ENCODE measurements at regions not wholly inside any gene's neighbourhood (a gene's known extent, or its start where the extent isn't known, plus 50 kb on each side); places are given as distances from the start of the nearest gene placed in this dataset.

DNA sequence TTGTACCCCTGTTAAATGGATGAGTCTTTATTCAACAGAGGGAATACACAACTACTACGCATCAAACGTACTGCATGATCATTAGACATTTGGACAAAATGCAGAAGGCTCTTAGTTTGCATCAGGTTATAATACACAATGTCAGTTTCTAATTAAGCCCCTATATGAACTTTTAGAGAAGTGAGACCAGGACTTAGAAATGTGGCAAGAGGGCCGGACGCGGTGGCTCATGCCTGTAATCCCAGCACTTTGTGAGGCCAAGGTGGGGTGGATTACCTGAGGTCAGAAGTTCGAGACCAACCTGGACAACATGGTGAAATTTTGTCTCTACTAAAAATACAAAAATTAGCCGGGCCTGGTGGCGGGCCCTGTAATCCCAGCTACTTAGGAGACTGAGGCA, 76.3 kb upstream of the MGMT start:
- Histone ChIP-seq H3K27ac (ENCODE audit: extremely low read depth, low read depth, low read length) (no peak overlapping the region), H3K4me3 (no peak overlapping the region), H3K9me3 (replicated peaks; ENCODE audit: control insufficient read depth, insufficient read depth, low read depth, low read length) (no peaks in the 10 kb centered on the region), H3K36me3 (ENCODE audit: control insufficient read depth, insufficient read depth, low read length) (no peaks in the 10 kb centered on the region), H3K27me3 (ENCODE audit: control insufficient read depth in 2 of 2, insufficient read depth in 2 of 2, low read length in 2 of 2) (peaks cover 0 to 17% of the 10 kb centered on the region in 2 experiments; a peak in 3 of 5 replicates), H3K4me2 (ENCODE audit: insufficient read depth, low read length) (no peak overlapping the region), H3K79me2 (ENCODE audit: control insufficient read depth, insufficient read depth, low read length) (no peaks in the 10 kb centered on the region), H3K4me1 (replicated peaks in 1 of 2; ENCODE audit: control insufficient read depth in 2 of 2, insufficient read depth in 2 of 2, low read length in 2 of 2) (no peaks in the 10 kb centered on the region), H4K20me1 (replicated peaks; ENCODE audit: control insufficient read depth, insufficient read depth, low read length) (no peaks in the 10 kb centered on the region), H3K9me1 (ENCODE audit: control insufficient read depth, insufficient read depth, low read length) (no peaks in the 10 kb centered on the region), H3K9ac (ENCODE audit: insufficient read depth in 1 of 2, low read depth in 2 of 2, low read length in 2 of 2) (no peak overlapping the region), H2AFZ (ENCODE audit: low read depth, low read length) (no peak overlapping the region)
- intact Hi-C loops (cut with micrococcal nuclease) (no loop called here), in situ Hi-C loops (cut with MboI) (no loop called here)
- WGBS (ENCODE audit: insufficient coverage, low coverage, missing lambda C conversion rate): 0% methylated on average over 5 of the region's 8 CpGs
- TF ChIP-seq, protein P1, sequence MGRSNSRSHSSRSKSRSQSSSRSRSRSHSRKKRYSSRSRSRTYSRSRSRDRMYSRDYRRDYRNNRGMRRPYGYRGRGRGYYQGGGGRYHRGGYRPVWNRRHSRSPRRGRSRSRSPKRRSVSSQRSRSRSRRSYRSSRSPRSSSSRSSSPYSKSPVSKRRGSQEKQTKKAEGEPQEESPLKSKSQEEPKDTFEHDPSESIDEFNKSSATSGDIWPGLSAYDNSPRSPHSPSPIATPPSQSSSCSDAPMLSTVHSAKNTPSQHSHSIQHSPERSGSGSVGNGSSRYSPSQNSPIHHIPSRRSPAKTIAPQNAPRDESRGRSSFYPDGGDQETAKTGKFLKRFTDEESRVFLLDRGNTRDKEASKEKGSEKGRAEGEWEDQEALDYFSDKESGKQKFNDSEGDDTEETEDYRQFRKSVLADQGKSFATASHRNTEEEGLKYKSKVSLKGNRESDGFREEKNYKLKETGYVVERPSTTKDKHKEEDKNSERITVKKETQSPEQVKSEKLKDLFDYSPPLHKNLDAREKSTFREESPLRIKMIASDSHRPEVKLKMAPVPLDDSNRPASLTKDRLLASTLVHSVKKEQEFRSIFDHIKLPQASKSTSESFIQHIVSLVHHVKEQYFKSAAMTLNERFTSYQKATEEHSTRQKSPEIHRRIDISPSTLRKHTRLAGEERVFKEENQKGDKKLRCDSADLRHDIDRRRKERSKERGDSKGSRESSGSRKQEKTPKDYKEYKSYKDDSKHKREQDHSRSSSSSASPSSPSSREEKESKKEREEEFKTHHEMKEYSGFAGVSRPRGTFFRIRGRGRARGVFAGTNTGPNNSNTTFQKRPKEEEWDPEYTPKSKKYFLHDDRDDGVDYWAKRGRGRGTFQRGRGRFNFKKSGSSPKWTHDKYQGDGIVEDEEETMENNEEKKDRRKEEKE (IDR thresholded peaks at IDR 0.05; ENCODE audit: borderline replicate concordance in 1 of 2, control insufficient read depth in 1 of 2, low read depth in 2 of 2, low read length in 1 of 2): no peak
- TF ChIP-seq ATF7 (IDR thresholded peaks at IDR 0.05): no peak
- no peak for TF ChIP-seq ZNF77 (CRISPR knock-in tag; IDR thresholded peaks at IDR 0.05)
- no peak for TF ChIP-seq RBBP5 (IDR thresholded peaks at IDR 0.05; ENCODE audit: borderline replicate concordance, insufficient read depth, low read length, poor library complexity, severe bottlenecking)
- TF ChIP-seq ZNF12 (CRISPR knock-in tag; IDR thresholded peaks at IDR 0.05): no peak
- no peak for TF ChIP-seq HNRNPH1 (optimal IDR thresholded peaks at IDR 0.05; ENCODE audit: low read depth, low read length)
- TF ChIP-seq, protein P2, sequence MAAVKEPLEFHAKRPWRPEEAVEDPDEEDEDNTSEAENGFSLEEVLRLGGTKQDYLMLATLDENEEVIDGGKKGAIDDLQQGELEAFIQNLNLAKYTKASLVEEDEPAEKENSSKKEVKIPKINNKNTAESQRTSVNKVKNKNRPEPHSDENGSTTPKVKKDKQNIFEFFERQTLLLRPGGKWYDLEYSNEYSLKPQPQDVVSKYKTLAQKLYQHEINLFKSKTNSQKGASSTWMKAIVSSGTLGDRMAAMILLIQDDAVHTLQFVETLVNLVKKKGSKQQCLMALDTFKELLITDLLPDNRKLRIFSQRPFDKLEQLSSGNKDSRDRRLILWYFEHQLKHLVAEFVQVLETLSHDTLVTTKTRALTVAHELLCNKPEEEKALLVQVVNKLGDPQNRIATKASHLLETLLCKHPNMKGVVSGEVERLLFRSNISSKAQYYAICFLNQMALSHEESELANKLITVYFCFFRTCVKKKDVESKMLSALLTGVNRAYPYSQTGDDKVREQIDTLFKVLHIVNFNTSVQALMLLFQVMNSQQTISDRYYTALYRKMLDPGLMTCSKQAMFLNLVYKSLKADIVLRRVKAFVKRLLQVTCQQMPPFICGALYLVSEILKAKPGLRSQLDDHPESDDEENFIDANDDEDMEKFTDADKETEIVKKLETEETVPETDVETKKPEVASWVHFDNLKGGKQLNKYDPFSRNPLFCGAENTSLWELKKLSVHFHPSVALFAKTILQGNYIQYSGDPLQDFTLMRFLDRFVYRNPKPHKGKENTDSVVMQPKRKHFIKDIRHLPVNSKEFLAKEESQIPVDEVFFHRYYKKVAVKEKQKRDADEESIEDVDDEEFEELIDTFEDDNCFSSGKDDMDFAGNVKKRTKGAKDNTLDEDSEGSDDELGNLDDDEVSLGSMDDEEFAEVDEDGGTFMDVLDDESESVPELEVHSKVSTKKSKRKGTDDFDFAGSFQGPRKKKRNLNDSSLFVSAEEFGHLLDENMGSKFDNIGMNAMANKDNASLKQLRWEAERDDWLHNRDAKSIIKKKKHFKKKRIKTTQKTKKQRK (IDR thresholded peaks at IDR 0.05; ENCODE audit: borderline replicate concordance, low read depth, low read length): no peak
- DNase-seq (ENCODE audit: extremely low read depth in 1 of 4, low spot score in 3 of 4): no peak
- ChIA-PET CTCF (ENCODE audit: low intra/inter-chr PET ratio) (interaction anchor here (0.6 kb wide), 1 partner anchor 47 kb away, joined by 5 read pairs; no protein-coding TSS in a partner anchor), POLR2A (no interaction called here)
- no peak for FAIRE-seq
- no TSS peak for BruUV-seq (replicated peaks)
- ATAC-seq: no peak

Data from K562 (cell line).